MM.1S (cell line): ENCODE measurements at regions not wholly inside any gene's neighbourhood (a gene's known extent, or its start where the extent isn't known, plus 50 kb on each side); places are given as distances from the start of the nearest gene placed in this dataset.

Source experiments
- EZH2 ChIP-seq: fragments of 300-600 bp; sonication (generic); optimal IDR thresholded peaks from 2 replicates; pipeline ENCODE3; 2017; ENCODE audit warnings: low read depth, mild to moderate bottlenecking, antibody characterized with exemption, low read length, mixed read lengths
- TF ChIP-seq, protein P1 (sequence below): fragments of 300-600 bp; sonication (generic); IDR thresholded peaks from 2 replicates; pipeline ENCODE4 v1.5.1; 2016; ENCODE audit warnings: antibody characterized with exemption, low read length, mixed read lengths

DNA sequence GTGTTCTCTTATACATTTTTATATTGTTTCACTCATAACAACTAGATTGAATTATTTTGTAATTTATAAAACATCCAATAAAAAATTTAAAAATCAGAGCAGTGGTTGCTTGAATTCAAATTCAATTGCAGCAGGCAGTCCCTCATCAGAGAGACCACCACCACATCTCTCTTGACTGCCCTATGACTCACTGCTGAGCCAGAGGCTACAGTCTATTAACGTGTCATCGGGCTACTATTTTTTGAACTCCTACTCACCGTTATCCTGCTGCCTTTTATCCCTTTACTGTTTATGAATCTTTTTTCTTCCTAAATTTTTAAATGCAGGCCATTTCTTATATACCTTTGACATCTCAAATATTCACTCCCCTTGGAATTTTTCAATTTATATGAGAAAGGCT is 144.7 kb downstream of the BARHL2 start:
- TF ChIP-seq, protein P1, sequence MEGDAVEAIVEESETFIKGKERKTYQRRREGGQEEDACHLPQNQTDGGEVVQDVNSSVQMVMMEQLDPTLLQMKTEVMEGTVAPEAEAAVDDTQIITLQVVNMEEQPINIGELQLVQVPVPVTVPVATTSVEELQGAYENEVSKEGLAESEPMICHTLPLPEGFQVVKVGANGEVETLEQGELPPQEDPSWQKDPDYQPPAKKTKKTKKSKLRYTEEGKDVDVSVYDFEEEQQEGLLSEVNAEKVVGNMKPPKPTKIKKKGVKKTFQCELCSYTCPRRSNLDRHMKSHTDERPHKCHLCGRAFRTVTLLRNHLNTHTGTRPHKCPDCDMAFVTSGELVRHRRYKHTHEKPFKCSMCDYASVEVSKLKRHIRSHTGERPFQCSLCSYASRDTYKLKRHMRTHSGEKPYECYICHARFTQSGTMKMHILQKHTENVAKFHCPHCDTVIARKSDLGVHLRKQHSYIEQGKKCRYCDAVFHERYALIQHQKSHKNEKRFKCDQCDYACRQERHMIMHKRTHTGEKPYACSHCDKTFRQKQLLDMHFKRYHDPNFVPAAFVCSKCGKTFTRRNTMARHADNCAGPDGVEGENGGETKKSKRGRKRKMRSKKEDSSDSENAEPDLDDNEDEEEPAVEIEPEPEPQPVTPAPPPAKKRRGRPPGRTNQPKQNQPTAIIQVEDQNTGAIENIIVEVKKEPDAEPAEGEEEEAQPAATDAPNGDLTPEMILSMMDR, result no peak
- TF ChIP-seq EZH2, result no peak
